HepG2 (cell line): ENCODE measurements at regions not wholly inside any gene's neighbourhood (a gene's known extent, or its start where the extent isn't known, plus 50 kb on each side); places are given as distances from the start of the nearest gene placed in this dataset.

Experiments used
- HDAC2 ChIP-seq: sonication (generic); formaldehyde crosslinking; IDR thresholded peaks from 2 replicates; pipeline ENCODE4 v1.4.0; 2020; ENCODE audit warnings: missing genetic modification reagents
- MYNN ChIP-seq: sonication (generic); formaldehyde crosslinking; IDR thresholded peaks from 2 replicates; pipeline ENCODE4 v1.4.0; 2020; ENCODE audit warnings: mild to moderate bottlenecking, low read depth, missing genetic modification reagents
- POLR2A ChIP-seq, 2 experiments: IDR thresholded peaks; 2 replicates each; pipeline ENCODE4 v1.6.1; 2011; ENCODE audit warnings: low read depth in 2 of 2, low read length in 2 of 2, mild to moderate bottlenecking in 1 of 2, moderate library complexity in 1 of 2; ENCODE audit not compliant: insufficient read depth in 1 of 2
- YY1 ChIP-seq: IDR thresholded peaks from 2 replicates; pipeline ENCODE4 v1.6.1; 2011; ENCODE audit warnings: low read length, low read depth, moderate library complexity, mild to moderate bottlenecking; ENCODE audit not compliant: insufficient read depth, insufficient replicate concordance
- ZFX ChIP-seq: sonication (generic); formaldehyde crosslinking; IDR thresholded peaks from 2 replicates; pipeline ENCODE4 v1.4.0; 2020; ENCODE audit warnings: mild to moderate bottlenecking, low read depth, missing genetic modification reagents, moderate library complexity
- ZNF333 ChIP-seq: sonication (generic); formaldehyde crosslinking; IDR thresholded peaks from 2 replicates; pipeline ENCODE4 v1.4.0; 2020; ENCODE audit warnings: mild to moderate bottlenecking, missing genetic modification reagents, borderline replicate concordance
- TF ChIP-seq, protein P1 (sequence below): sonication (generic); formaldehyde crosslinking; IDR thresholded peaks from 2 replicates; pipeline ENCODE4 v1.5.0; 2020; ENCODE audit warnings: mild to moderate bottlenecking, missing genetic modification reagents, moderate library complexity
- TF ChIP-seq, protein P2 (sequence below), 2 experiments: IDR thresholded peaks; 2 replicates each; pipeline ENCODE4 v1.6.1; 2011 to 2012; ENCODE audit warnings: low read length in 2 of 2, borderline replicate concordance in 1 of 2, low read depth in 1 of 2, mild to moderate bottlenecking in 1 of 2, moderate library complexity in 1 of 2

DNA sequence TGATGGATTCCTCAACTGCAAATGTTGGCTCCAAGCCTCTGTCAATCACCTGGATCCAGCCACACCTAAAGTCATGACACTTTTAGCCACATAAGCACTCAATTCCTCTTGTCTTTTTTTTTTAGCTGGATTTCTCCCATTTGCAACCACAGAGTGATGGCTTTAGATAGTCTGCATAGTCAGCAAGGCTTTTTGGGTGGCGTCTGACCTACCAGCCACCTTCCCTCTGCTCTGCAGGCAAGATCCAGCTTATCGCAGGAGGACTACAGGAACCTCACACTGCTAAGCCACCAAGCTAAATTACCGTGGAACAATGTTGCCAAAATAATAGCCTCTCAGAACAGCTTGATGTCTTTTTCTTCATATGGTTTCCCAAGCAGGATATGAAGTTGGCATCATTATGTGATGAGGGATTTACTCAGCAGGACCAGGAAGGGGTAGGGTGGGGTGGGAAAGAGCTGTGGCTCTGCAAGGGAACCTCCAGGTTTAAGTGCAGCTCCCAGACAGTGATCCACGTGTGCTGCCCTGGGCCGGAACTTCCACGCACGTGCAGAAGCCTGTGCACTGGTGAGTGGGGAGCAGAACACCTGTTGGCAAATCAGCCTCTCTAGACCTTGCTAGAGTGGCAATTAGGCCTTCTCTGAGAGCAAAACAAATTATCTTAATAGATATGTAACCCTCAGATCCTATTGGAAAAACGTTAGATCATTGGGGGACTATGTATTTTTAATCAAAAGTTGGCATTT, 170.6 kb upstream of the NCK2 start:
- TF ChIP-seq, protein P1, sequence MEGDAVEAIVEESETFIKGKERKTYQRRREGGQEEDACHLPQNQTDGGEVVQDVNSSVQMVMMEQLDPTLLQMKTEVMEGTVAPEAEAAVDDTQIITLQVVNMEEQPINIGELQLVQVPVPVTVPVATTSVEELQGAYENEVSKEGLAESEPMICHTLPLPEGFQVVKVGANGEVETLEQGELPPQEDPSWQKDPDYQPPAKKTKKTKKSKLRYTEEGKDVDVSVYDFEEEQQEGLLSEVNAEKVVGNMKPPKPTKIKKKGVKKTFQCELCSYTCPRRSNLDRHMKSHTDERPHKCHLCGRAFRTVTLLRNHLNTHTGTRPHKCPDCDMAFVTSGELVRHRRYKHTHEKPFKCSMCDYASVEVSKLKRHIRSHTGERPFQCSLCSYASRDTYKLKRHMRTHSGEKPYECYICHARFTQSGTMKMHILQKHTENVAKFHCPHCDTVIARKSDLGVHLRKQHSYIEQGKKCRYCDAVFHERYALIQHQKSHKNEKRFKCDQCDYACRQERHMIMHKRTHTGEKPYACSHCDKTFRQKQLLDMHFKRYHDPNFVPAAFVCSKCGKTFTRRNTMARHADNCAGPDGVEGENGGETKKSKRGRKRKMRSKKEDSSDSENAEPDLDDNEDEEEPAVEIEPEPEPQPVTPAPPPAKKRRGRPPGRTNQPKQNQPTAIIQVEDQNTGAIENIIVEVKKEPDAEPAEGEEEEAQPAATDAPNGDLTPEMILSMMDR (CRISPR knock-in tag) = no peak
- TF ChIP-seq MYNN (no peak), ZFX (CRISPR knock-in tag) (no peak), ZNF333 (CRISPR knock-in tag) (no peak), YY1 (no peak), HDAC2 (no peak), POLR2A (IDR thresholded peaks at IDR 0.05; ENCODE audit: insufficient read depth in 1 of 2, low read depth in 2 of 2, low read length in 2 of 2) (no peak)
- TF ChIP-seq, protein P2, sequence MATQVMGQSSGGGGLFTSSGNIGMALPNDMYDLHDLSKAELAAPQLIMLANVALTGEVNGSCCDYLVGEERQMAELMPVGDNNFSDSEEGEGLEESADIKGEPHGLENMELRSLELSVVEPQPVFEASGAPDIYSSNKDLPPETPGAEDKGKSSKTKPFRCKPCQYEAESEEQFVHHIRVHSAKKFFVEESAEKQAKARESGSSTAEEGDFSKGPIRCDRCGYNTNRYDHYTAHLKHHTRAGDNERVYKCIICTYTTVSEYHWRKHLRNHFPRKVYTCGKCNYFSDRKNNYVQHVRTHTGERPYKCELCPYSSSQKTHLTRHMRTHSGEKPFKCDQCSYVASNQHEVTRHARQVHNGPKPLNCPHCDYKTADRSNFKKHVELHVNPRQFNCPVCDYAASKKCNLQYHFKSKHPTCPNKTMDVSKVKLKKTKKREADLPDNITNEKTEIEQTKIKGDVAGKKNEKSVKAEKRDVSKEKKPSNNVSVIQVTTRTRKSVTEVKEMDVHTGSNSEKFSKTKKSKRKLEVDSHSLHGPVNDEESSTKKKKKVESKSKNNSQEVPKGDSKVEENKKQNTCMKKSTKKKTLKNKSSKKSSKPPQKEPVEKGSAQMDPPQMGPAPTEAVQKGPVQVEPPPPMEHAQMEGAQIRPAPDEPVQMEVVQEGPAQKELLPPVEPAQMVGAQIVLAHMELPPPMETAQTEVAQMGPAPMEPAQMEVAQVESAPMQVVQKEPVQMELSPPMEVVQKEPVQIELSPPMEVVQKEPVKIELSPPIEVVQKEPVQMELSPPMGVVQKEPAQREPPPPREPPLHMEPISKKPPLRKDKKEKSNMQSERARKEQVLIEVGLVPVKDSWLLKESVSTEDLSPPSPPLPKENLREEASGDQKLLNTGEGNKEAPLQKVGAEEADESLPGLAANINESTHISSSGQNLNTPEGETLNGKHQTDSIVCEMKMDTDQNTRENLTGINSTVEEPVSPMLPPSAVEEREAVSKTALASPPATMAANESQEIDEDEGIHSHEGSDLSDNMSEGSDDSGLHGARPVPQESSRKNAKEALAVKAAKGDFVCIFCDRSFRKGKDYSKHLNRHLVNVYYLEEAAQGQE (IDR thresholded peaks at IDR 0.05; ENCODE audit: borderline replicate concordance in 1 of 2, low read depth in 1 of 2, low read length in 2 of 2) = no peak
